Left ventricle myocardium inferior (tissue), 1 donor: ENCODE measurements at regions not wholly inside any gene's neighbourhood (a gene's known extent, or its start where the extent isn't known, plus 50 kb on each side); places are given as distances from the start of the nearest gene placed in this dataset.

Source experiments
- DNase-seq: peaks from one replicate; pipeline ENCODE4 v3.0.0-alpha.2; 2020
- H3K27ac ChIP-seq: fragments of 200-600 bp; replicated peaks from 2 replicates; pipeline ENCODE4 v1.8.0; 2021
- H3K27me3 ChIP-seq: fragments of 200-600 bp; 2 replicates; pipeline ENCODE4 v1.8.0; 2021; ENCODE audit warnings: low read depth
- H3K36me3 ChIP-seq: fragments of 200-600 bp; 2 replicates; pipeline ENCODE4 v1.8.0; 2021
- H3K4me1 ChIP-seq: fragments of 200-600 bp; 2 replicates; pipeline ENCODE4 v1.8.0; 2021
- H3K4me3 ChIP-seq: fragments of 200-600 bp; 2 replicates; pipeline ENCODE4 v1.8.0; 2021; ENCODE audit warnings: mild to moderate bottlenecking, moderate library complexity
- H3K9me3 ChIP-seq: fragments of 200-600 bp; replicated peaks from 2 replicates; pipeline ENCODE4 v1.8.0; 2021
- CTCF ChIP-seq: fragments of 200-600 bp; IDR thresholded peaks from 2 replicates; pipeline ENCODE4 v1.8.0; 2021; ENCODE audit warnings: antibody characterized with exemption, mild to moderate bottlenecking, borderline replicate concordance
- intact Hi-C: fragments of 100-400 bp; cut with micrococcal nuclease; formaldehyde crosslinking; loops from one replicate; pipeline ENCODE4 v1.11.0; 2022
- donor health status: DM: no; HTN: yes; CAD: no; lungs with severe emphysema.

- no peak for DNase-seq
- TF ChIP-seq CTCF = no peak
- Histone ChIP-seq H3K36me3 (no peaks in the 10 kb centered on the region), H3K4me1 (no peaks in the 10 kb centered on the region), H3K9me3 (no peaks in the 10 kb centered on the region), H3K27ac (no peak overlapping the region), H3K27me3 (no peaks in the 10 kb centered on the region), H3K4me3 (no peak overlapping the region)
- intact Hi-C loops = no loop called here
These were observed 504.1 kb upstream of the POU3F4 start for GRCh38 chrX:83004012-83004411.

- H3K27me3 ChIP-seq = no peaks in the 10 kb centered on the region
- peak; percentile 25 for TF ChIP-seq CTCF
- H3K27ac ChIP-seq = no peak overlapping the region
- no peaks in the 10 kb centered on the region for H3K36me3 ChIP-seq
- H3K4me1 ChIP-seq = no peaks in the 10 kb centered on the region
- intact Hi-C loops = no loop called here
- H3K9me3 ChIP-seq = no peaks in the 10 kb centered on the region
- no peak overlapping the region for H3K4me3 ChIP-seq
- DNase-seq = no peak
These were observed 499.7 kb upstream of the POU3F4 start for GRCh38 chrX:83008415-83008814.

DNA sequence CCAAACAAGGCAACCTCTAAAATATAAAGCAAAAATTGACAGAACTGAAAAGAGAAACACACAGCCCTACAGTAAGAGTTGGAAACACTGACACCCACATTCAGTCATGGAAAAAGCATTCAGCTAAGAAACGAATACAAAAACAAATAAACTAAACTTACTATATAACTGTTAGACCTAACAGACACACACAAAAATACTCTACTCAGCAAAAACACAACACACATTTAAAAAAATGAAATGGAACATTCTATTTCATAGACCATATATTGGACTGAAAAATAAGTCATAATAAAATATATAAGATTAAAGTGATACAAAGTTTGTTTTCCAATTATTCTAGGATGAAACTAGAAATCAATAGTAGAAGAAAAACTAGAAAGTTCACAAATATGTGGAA is 488.8 kb upstream of the POU3F4 start:
- H3K9me3 ChIP-seq = no peaks in the 10 kb centered on the region
- TF ChIP-seq CTCF = no peak
- intact Hi-C loops = no loop called here
- no peak for DNase-seq
- no peak overlapping the region for H3K4me3 ChIP-seq
- H3K27me3 ChIP-seq = no peaks in the 10 kb centered on the region
- H3K27ac ChIP-seq = no peak overlapping the region
- no peaks in the 10 kb centered on the region for H3K4me1 ChIP-seq
- H3K36me3 ChIP-seq = no peaks in the 10 kb centered on the region

- Histone ChIP-seq H3K27me3 (no peaks in the 10 kb centered on the region), H3K4me1 (no peaks in the 10 kb centered on the region), H3K4me3 (no peak overlapping the region), H3K27ac (no peak overlapping the region), H3K36me3 (no peaks in the 10 kb centered on the region), H3K9me3 (peaks cover 18% of the 10 kb centered on the region)
- intact Hi-C loops = no loop called here
- TF ChIP-seq CTCF = no peak
- no peak for DNase-seq
These were observed 486.1 kb upstream of the POU3F4 start for GRCh38 chrX:83022020-83022419.
